HepG2 (cell line): ENCODE measurements at regions not wholly inside any gene's neighbourhood (a gene's known extent, or its start where the extent isn't known, plus 50 kb on each side); places are given as distances from the start of the nearest gene placed in this dataset.

Experiments
- ATAC-seq: fragments of 200-7000 bp; cut with Tn5 transposase; 3 replicates; pipeline ENCODE4 v1.9.1; 2020; ENCODE audit warnings: mild to moderate bottlenecking, moderate library complexity
- BruUV-seq: library from RNA; stranded (reverse); fragments of 400-500 nt; replicated peaks from 2 replicates; lab custom pipeline; 2021; lab: Mats Ljungman, UMichigan
- CTCF ChIA-PET: fragments of 300-600 bp; formaldehyde crosslinking; extraction: SDS; loops from one replicate; lab custom pipeline; 2021; ENCODE audit warnings: low total read pairs, inconsistent platforms, low intra/inter-chr PET ratio; lab: Yijun Ruan, JAX
- POLR2A ChIA-PET: fragments of 350-600 bp; sonication (Branson Sonifier 250); formaldehyde crosslinking; loops from one replicate; lab custom pipeline; 2020; ENCODE audit warnings: antibody characterized with exemption, inconsistent platforms; lab: Yijun Ruan, JAX
- DNase-seq: peaks from one replicate; pipeline ENCODE4 v3.0.0-alpha.2; 2015; ENCODE audit warnings: low spot score
- FAIRE-seq: peaks from 3 replicates; lab custom pipeline; 2011; peaks lifted over from hg19 to GRCh38; lab: Jason Lieb, UNC
- H2AFZ ChIP-seq: one replicate; pipeline ENCODE4 v1.6.1; 2011; ENCODE audit warnings: low read length, inconsistent platforms
- H3K27ac ChIP-seq: fragments of 300-600 bp; 3 replicates; pipeline ENCODE4 v1.8.0; 2011; ENCODE audit warnings: mixed run types, mild to moderate bottlenecking, mixed read lengths, low read length, inconsistent platforms; ENCODE audit not compliant: insufficient read depth; ENCODE audit errors: extremely low read length
- H3K27me3 ChIP-seq, 2 experiments: fragments of 200-600 bp in 1 of 2; 2 replicates in 1 of 2; 3 replicates in 1 of 2; pipeline versions ENCODE4 v1.6.0 to v1.8.0; 2011; ENCODE audit warnings: low read length in 2 of 2, mild to moderate bottlenecking in 2 of 2, moderate library complexity in 2 of 2, inconsistent platforms in 1 of 2; ENCODE audit not compliant: insufficient read depth in 2 of 2, control insufficient read depth in 1 of 2
- H3K36me3 ChIP-seq, 2 experiments: fragments of 200-600 bp in 1 of 2; replicated peaks in 1 of 2; 2 replicates in 1 of 2; 3 replicates in 1 of 2; pipeline versions ENCODE4 v1.5.1 to v1.8.0; 2011; ENCODE audit warnings: low read length in 2 of 2, inconsistent platforms in 1 of 2; ENCODE audit not compliant: insufficient read depth in 2 of 2, control insufficient read depth in 1 of 2
- H3K4me1 ChIP-seq: 2 replicates; pipeline ENCODE4 v1.5.1; 2012; ENCODE audit warnings: low read length, inconsistent platforms; ENCODE audit not compliant: insufficient read depth
- H3K4me2 ChIP-seq: 2 replicates; pipeline ENCODE4 v1.6.0; 2011; ENCODE audit warnings: low read depth, low read length, inconsistent platforms
- H3K4me3 ChIP-seq, 3 experiments: fragments of 200-600 bp in 1 of 3; sonication (generic), shearing (Covaris generic) in 1 of 3; replicated peaks in 1 of 3; 2 replicates each; pipeline ENCODE4 v1.5.1; 2011 to 2016; ENCODE audit warnings: low read length in 3 of 3, inconsistent platforms in 2 of 3, low read depth in 2 of 3, mild to moderate bottlenecking in 2 of 3, control low read depth in 1 of 3, mixed read lengths in 1 of 3; ENCODE audit not compliant: insufficient read depth in 1 of 3
- H3K79me2 ChIP-seq: one replicate; pipeline ENCODE4 v1.6.1; 2011; ENCODE audit warnings: low read length, inconsistent platforms; ENCODE audit not compliant: insufficient read depth
- H3K9ac ChIP-seq: 2 replicates; pipeline ENCODE4 v1.6.0; 2011; ENCODE audit warnings: mild to moderate bottlenecking, low read depth, low read length, inconsistent platforms; ENCODE audit not compliant: insufficient read depth
- H3K9me3 ChIP-seq: 2 replicates; pipeline ENCODE4 v1.5.1; 2012; ENCODE audit warnings: mild to moderate bottlenecking, low read length
- H4K20me1 ChIP-seq: 2 replicates; pipeline ENCODE4 v1.6.0; 2011; ENCODE audit warnings: inconsistent platforms, mild to moderate bottlenecking, low read length, moderate library complexity; ENCODE audit not compliant: insufficient read depth
- MAFF ChIP-seq: IDR thresholded peaks from 2 replicates; pipeline ENCODE4 v1.6.1; 2011; ENCODE audit warnings: low read depth, low read length, improper control_type of control experiment
- MAFK ChIP-seq, 2 experiments: IDR thresholded peaks in 1 of 2; conservative IDR thresholded peaks in 1 of 2; 2 replicates each; pipeline ENCODE4 v1.6.1; 2011; ENCODE audit warnings: improper control_type of control experiment in 2 of 2, low read length in 2 of 2
- MTERF4 ChIP-seq: sonication (generic); formaldehyde crosslinking; IDR thresholded peaks from 2 replicates; pipeline ENCODE4 v1.8.0; 2023; ENCODE audit warnings: mild to moderate bottlenecking, missing genetic modification reagents
- NFIB ChIP-seq: sonication (generic); formaldehyde crosslinking; IDR thresholded peaks from 2 replicates; pipeline ENCODE4 v1.9.0; 2021; ENCODE audit warnings: missing genetic modification reagents, mild to moderate bottlenecking, borderline replicate concordance
- SSRP1 ChIP-seq: IDR thresholded peaks from 2 replicates; pipeline ENCODE4 v1.6.1; 2016; ENCODE audit warnings: control low read depth
- ZBTB40 ChIP-seq, 2 experiments: fragments of 450-650 bp in 1 of 2; sonication (generic) in 1 of 2; formaldehyde crosslinking in 1 of 2; IDR thresholded peaks; 2 replicates each; pipeline versions ENCODE4 v1.6.1 to v1.8.0; 2016 to 2022; ENCODE audit warnings: antibody characterized with exemption in 1 of 2, mild to moderate bottlenecking in 1 of 2, missing genetic modification reagents in 1 of 2
- ZNF235 ChIP-seq: sonication (generic); formaldehyde crosslinking; IDR thresholded peaks from 2 replicates; pipeline ENCODE4 v1.8.1; 2023; ENCODE audit warnings: mild to moderate bottlenecking, missing genetic modification reagents, borderline replicate concordance
- ZNF839 ChIP-seq: sonication (generic); formaldehyde crosslinking; IDR thresholded peaks from 2 replicates; pipeline ENCODE4 v1.4.0; 2020; ENCODE audit warnings: missing genetic modification reagents, mild to moderate bottlenecking, borderline replicate concordance
- ZSCAN21 ChIP-seq: sonication (generic); formaldehyde crosslinking; IDR thresholded peaks from 2 replicates; pipeline ENCODE4 v1.8.0; 2022; ENCODE audit warnings: mild to moderate bottlenecking, missing genetic modification reagents, moderate library complexity, borderline replicate concordance
- WGBS: methylation state at CpG from one replicate; pipeline ENCODE4 v1.1.6; 2017; ENCODE audit warnings: low lambda C conversion rate; 5-methylcytosine and 5-hydroxymethylcytosine counted together
- in situ Hi-C: cut with HindIII; loops from 2 replicates; pipeline ENCODE4 v1.10.0; 2017; ENCODE audit warnings: low pct_unique_long_range_greater_than_20kb; ENCODE audit not compliant: extremely low pct_ligation_motif_present
- intact Hi-C: fragments of 100-400 bp; cut with micrococcal nuclease; formaldehyde crosslinking; loops from one replicate; pipeline ENCODE4 v1.10.0; 2022; ENCODE audit not compliant: unreplicated experiment

GRCh38 chr6:92008757-92009502 lies 1410.4 kb downstream of the EPHA7 start:
- BruUV-seq: no TSS peak
- H3K79me2 ChIP-seq: no peaks in the 10 kb centered on the region
- WGBS: 13% methylated on average over 7 of the region's 7 CpGs

More at GRCh38 chr6:92008757-92009502, 1410.4 kb downstream of the EPHA7 start:
- intact Hi-C loops (no loop called here), in situ Hi-C loops (no loop called here)
- TF ChIP-seq ZSCAN21 (CRISPR knock-in tag) (no peak), ZNF839 (no peak), MAFF (peak; percentile 71), ZBTB40 (IDR thresholded peaks at IDR 0.05) (no peak), ZBTB40 (CRISPR knock-in tag; IDR thresholded peaks at IDR 0.05) (no peak), ZNF235 (no peak), MTERF4 (CRISPR knock-in tag) (no peak), MAFK (conservative IDR thresholded peaks at IDR 0.05 in 1 of 2, IDR thresholded peaks at IDR 0.05 in 1 of 2; ENCODE audit: low read length in 2 of 2) (peak; percentile 77 to 89), NFIB (CRISPR knock-in tag) (no peak), SSRP1 (CRISPR knock-in tag) (no peak)
- Histone ChIP-seq H3K9ac (no peak overlapping the region), H3K36me3 (no peaks in the 10 kb centered on the region), H3K4me1 (no peaks in the 10 kb centered on the region), H3K9me3 (no peaks in the 10 kb centered on the region), H3K27me3 (no peaks in the 10 kb centered on the region), H2AFZ (no peak overlapping the region), H3K4me3 (no peak overlapping the region), H3K27ac (no peak overlapping the region), H3K4me2 (no peak overlapping the region), H4K20me1 (no peaks in the 10 kb centered on the region)
- FAIRE-seq: no peak
- CTCF ChIA-PET: no interaction called here
- POLR2A ChIA-PET: no interaction called here
- DNase-seq: no peak
- no peak for ATAC-seq
